HepG2 (cell line): ENCODE measurements at regions not wholly inside any gene's neighbourhood (a gene's known extent, or its start where the extent isn't known, plus 50 kb on each side); places are given as distances from the start of the nearest gene placed in this dataset.

Source experiments
- BCLAF1 ChIP-seq: fragments of 450-650 bp; IDR thresholded peaks from 2 replicates; pipeline ENCODE4 v1.6.1; 2017; ENCODE audit warnings: mild to moderate bottlenecking
- CEBPZ ChIP-seq: IDR thresholded peaks from 2 replicates; pipeline ENCODE4 v1.6.1; 2012; ENCODE audit warnings: low read length, improper control_type of control experiment
- CREM ChIP-seq, 2 experiments: sonication (generic) in 1 of 2; formaldehyde crosslinking in 1 of 2; IDR thresholded peaks; 2 replicates each; pipeline versions ENCODE4 v1.4.0 to v1.6.1; 2016 to 2020; ENCODE audit warnings: antibody characterized with exemption in 1 of 2, mild to moderate bottlenecking in 1 of 2, missing genetic modification reagents in 1 of 2
- ETV6 ChIP-seq: sonication (generic); formaldehyde crosslinking; conservative IDR thresholded peaks from 2 replicates; pipeline ENCODE4 v1.4.0; 2020; ENCODE audit warnings: missing genetic modification reagents
- HNRNPH1 ChIP-seq: fragments of 200-400 bp; formaldehyde crosslinking; optimal IDR thresholded peaks from 2 replicates; pipeline ENCODE3; 2017; ENCODE audit warnings: mild to moderate bottlenecking, low read depth, low read length
- IRX3 ChIP-seq: sonication (generic); formaldehyde crosslinking; IDR thresholded peaks from 2 replicates; pipeline ENCODE4 v1.8.1; 2023; ENCODE audit warnings: mild to moderate bottlenecking, low read depth, missing genetic modification reagents, borderline replicate concordance
- KAT8 ChIP-seq: IDR thresholded peaks from 2 replicates; pipeline ENCODE4 v1.6.1; 2016; ENCODE audit warnings: missing genetic modification reagents, missing compliant biosample characterization
- NPAS2 ChIP-seq: sonication (generic); formaldehyde crosslinking; IDR thresholded peaks from 2 replicates; pipeline ENCODE4 v1.8.0; 2022; ENCODE audit warnings: mild to moderate bottlenecking, missing genetic modification reagents, borderline replicate concordance
- POLR2A ChIP-seq, 2 experiments: IDR thresholded peaks; 2 replicates each; pipeline ENCODE4 v1.6.1; 2011; ENCODE audit warnings: low read depth in 2 of 2, low read length in 2 of 2, mild to moderate bottlenecking in 1 of 2, moderate library complexity in 1 of 2; ENCODE audit not compliant: insufficient read depth in 1 of 2
- RNF219 ChIP-seq: sonication (generic); formaldehyde crosslinking; IDR thresholded peaks from 2 replicates; pipeline ENCODE4 v1.5.0; 2020; ENCODE audit warnings: mild to moderate bottlenecking, missing genetic modification reagents
- SAFB2 ChIP-seq: sonication (generic); formaldehyde crosslinking; IDR thresholded peaks from 2 replicates; pipeline ENCODE4 v1.5.1; 2020; ENCODE audit warnings: missing genetic modification reagents, low read depth, mild to moderate bottlenecking, borderline replicate concordance
- TMF1 ChIP-seq: sonication (generic); formaldehyde crosslinking; IDR thresholded peaks from 2 replicates; pipeline ENCODE4 v1.8.1; 2022; ENCODE audit warnings: low read depth, missing genetic modification reagents
- ZBTB2 ChIP-seq: sonication (generic); formaldehyde crosslinking; IDR thresholded peaks from 2 replicates; pipeline ENCODE4 v1.8.0; 2022; ENCODE audit warnings: low read depth, missing genetic modification reagents
- ZFP36L2 ChIP-seq: sonication (generic); formaldehyde crosslinking; IDR thresholded peaks from 2 replicates; pipeline ENCODE4 v1.4.0; 2020; ENCODE audit warnings: missing genetic modification reagents
- ZNF18 ChIP-seq: sonication (generic); formaldehyde crosslinking; IDR thresholded peaks from 2 replicates; pipeline ENCODE4 v1.8.0; 2022; ENCODE audit warnings: mild to moderate bottlenecking, missing genetic modification reagents; ENCODE audit not compliant: insufficient replicate concordance
- ZNF256 ChIP-seq: sonication (generic); formaldehyde crosslinking; conservative IDR thresholded peaks from 2 replicates; pipeline ENCODE4 v1.4.0; 2020; ENCODE audit warnings: missing genetic modification reagents
- ZNF549 ChIP-seq: sonication (generic); formaldehyde crosslinking; IDR thresholded peaks from 2 replicates; pipeline ENCODE4 v1.5.0; 2020; ENCODE audit warnings: missing genetic modification reagents
- ZNF75D ChIP-seq: sonication (generic); formaldehyde crosslinking; IDR thresholded peaks from 2 replicates; pipeline ENCODE4 v1.8.1; 2023; ENCODE audit warnings: missing genetic modification reagents, mild to moderate bottlenecking, borderline replicate concordance
- ZNF776 ChIP-seq: sonication (generic); formaldehyde crosslinking; IDR thresholded peaks from 2 replicates; pipeline ENCODE4 v1.4.0; 2020; ENCODE audit warnings: mild to moderate bottlenecking, missing genetic modification reagents

GRCh38 chr6:167238146-167238693, 52.9 kb upstream of the UNC93A start (continued):
- TF ChIP-seq ZBTB2 (CRISPR knock-in tag) (no peak), KAT8 (CRISPR knock-in tag) (peak; percentile 32; the same call in 1 of the 2 replicates), RNF219 (peak; percentile 72; the same call in 1 of the 2 replicates), ZNF549 (CRISPR knock-in tag) (no peak), BCLAF1 (no peak), ZNF776 (CRISPR knock-in tag) (0 out of 2 replicates have a peak, but pooled peaks have one; percentile 41), IRX3 (CRISPR knock-in tag) (no peak), ZFP36L2 (CRISPR knock-in tag) (no peak), ZNF18 (CRISPR knock-in tag) (no peak), SAFB2 (no peak), CEBPZ (no peak), ZNF256 (CRISPR knock-in tag) (no peak), ETV6 (no peak; the same call in 1 of the 2 replicates), NPAS2 (CRISPR knock-in tag) (no peak), TMF1 (CRISPR knock-in tag) (no peak), HNRNPH1 (peak; percentile 23), ZNF75D (no peak), CREM (IDR thresholded peaks at IDR 0.05) (peak; percentile 55), CREM (CRISPR knock-in tag; IDR thresholded peaks at IDR 0.05) (no peak), POLR2A (IDR thresholded peaks at IDR 0.05; ENCODE audit: insufficient read depth in 1 of 2, low read depth in 2 of 2, low read length in 2 of 2) (peak; percentile 40 to 52; a peak in 2 of 4 replicates)
